ENCODE measurements at regions not wholly inside any gene's neighbourhood (a gene's known extent, or its start where the extent isn't known, plus 50 kb on each side); places are given as distances from the start of the nearest gene placed in this dataset.

- no peak for TF ChIP-seq EZH2 (IDR thresholded peaks at IDR 0.05; ENCODE audit: borderline replicate concordance, low read length)
- TF ChIP-seq, protein P1, sequence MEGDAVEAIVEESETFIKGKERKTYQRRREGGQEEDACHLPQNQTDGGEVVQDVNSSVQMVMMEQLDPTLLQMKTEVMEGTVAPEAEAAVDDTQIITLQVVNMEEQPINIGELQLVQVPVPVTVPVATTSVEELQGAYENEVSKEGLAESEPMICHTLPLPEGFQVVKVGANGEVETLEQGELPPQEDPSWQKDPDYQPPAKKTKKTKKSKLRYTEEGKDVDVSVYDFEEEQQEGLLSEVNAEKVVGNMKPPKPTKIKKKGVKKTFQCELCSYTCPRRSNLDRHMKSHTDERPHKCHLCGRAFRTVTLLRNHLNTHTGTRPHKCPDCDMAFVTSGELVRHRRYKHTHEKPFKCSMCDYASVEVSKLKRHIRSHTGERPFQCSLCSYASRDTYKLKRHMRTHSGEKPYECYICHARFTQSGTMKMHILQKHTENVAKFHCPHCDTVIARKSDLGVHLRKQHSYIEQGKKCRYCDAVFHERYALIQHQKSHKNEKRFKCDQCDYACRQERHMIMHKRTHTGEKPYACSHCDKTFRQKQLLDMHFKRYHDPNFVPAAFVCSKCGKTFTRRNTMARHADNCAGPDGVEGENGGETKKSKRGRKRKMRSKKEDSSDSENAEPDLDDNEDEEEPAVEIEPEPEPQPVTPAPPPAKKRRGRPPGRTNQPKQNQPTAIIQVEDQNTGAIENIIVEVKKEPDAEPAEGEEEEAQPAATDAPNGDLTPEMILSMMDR (IDR thresholded peaks at IDR 0.05; ENCODE audit: low read length) = no peak
These were observed 97.4 kb upstream of the DST start for GRCh38 chr6:56739836-56740815.

Measured in OCI-LY1 (cell line).